SK-MEL-5 (cell line): ENCODE measurements at regions not wholly inside any gene's neighbourhood (a gene's known extent, or its start where the extent isn't known, plus 50 kb on each side); places are given as distances from the start of the nearest gene placed in this dataset.

ENCODE experiments used
- DNase-seq: peaks from one replicate; pipeline ENCODE4 v3.0.0-alpha.2; 2016; ENCODE audit warnings: low read depth, low spot score
- in situ Hi-C: cut with HindIII; loops from 2 replicates; pipeline ENCODE4 v1.10.0; 2016; ENCODE audit warnings: low sequenced_read_pairs, high pct_unique_total_duplicates, low pct_unique_long_range_greater_than_20kb

DNA sequence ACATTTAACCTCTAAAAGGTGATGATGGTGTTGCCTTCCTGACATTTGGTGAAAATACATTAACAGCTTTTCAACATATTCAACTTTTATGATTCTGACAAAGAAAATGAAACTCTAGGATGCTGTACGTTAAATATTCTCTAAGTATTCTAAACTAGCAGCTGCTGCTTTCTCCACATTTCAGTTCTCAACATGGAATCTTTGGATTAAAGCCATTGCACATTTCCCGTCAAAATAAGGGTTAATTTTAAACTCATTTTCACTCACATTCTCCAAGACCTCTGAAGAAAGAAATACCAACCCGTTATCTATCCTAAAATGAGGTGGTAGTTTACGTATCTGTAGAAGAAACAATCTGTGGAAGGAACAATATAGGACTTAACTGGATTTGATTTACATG is 655.7 kb upstream of the ARPP21 start:
- DNase-seq, result no peak
- in situ Hi-C loops, result no loop called here

DNA sequence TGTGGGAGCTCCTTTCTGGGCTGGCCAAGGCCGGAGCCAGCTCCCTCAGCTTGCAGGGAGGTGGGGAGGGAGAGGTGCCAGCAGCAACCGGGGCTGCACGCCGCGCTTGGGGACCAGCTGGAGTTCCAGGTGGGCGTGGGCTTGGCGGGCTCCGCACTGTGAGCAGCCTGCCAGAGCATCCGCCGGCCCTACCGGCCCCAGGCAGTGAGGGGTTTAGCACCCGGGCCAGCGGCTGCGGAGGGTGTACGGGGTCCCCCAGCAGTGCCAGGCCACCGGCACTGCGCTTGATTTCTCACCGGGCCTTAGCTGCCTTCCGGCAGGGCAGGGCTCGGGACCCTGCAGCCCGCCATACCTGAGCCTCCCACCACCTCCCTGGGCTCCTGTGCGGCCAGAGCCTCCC is 651.0 kb upstream of the ARPP21 start:
- no peak for DNase-seq
- in situ Hi-C loops, result no loop called here

DNA sequence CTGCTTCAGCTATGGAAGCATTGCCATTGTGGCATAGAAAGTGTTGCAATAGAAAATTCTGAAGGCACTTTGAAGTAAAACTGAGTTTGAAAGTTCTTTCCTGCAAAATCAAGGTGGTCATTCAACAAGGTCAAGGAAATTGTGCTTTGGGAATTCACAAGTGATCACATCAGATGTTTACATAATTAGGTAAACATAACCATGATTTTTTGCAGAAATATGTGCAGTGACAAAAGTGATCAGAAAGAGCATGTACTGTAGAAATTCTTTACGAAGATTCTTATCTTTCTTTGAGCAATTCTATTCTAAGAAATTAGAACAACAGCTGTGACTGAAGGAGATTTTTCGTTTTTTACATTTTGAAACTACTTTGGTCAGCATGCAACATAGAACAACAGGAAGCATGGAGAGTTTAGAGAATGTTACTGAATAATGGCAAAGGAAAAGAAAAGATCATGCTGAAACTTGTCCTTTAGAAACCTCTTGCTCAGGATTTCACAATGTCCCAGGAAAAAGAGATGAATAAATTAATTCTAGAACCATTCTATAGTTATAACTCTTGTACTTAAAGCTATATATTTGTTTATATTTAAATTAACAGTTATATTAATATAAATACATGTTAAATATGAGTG is 643.4 kb upstream of the ARPP21 start:
- in situ Hi-C loops, result no loop called here
- DNase-seq, result no peak

DNA sequence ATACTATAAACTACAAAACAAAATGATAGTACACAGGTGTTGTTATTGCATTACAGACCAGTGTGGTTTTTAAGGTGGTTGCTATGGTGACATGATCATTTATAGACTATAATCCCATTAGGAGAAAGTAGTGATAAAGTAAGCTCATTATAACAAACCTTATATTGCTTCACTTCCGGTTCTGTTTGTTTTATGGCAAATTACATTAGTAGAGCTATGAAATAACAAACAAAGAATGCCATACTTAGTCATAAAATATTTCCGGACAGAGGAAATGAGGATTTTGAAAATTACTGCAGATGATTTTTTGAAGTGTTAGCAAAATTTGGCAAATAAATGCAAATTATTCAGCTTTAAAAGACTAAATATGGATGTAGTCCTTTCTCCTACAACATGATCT is 640.4 kb upstream of the ARPP21 start:
- in situ Hi-C loops, result no loop called here
- DNase-seq, result no peak

DNA sequence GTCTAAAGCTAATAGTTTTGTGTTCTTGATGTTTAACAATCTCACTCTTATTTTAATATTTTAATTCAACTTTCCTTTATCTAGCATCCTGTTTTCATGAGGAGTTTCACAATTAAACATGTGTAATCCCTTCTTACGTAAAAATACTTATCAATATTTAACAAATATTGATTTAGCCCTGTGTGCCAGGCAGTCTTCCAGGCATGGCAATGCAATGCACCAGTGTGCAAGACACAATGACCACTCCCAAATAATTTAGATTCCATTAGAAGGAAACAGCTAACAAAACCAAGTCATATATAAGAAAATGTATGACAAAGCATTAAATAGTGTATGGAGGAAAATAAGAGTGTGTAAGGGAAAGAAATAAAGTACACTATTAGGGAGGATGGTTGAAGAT is 627.1 kb upstream of the ARPP21 start:
- in situ Hi-C loops, result no loop called here
- no peak for DNase-seq

DNA sequence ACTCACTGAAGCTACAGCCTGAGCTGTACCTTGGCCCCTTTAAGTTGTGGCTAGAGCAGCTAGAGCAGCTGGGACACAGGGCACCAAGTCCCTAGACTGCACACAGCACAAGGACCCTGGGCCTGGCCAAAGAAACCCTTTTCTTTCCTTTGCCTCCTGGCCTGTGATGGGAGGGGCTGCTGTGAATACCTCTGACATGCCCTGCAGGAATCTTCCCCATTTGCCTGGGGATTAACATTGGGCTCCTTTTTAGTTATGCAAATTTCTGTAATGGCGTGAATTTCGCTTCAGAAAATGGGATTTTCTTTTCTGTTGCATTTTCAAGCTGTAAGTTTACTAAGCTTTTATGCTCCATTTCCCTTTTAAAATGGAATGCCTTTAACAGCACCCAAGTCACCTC is 611.2 kb upstream of the ARPP21 start:
- no peak for DNase-seq
- in situ Hi-C loops, result no loop called here

DNA sequence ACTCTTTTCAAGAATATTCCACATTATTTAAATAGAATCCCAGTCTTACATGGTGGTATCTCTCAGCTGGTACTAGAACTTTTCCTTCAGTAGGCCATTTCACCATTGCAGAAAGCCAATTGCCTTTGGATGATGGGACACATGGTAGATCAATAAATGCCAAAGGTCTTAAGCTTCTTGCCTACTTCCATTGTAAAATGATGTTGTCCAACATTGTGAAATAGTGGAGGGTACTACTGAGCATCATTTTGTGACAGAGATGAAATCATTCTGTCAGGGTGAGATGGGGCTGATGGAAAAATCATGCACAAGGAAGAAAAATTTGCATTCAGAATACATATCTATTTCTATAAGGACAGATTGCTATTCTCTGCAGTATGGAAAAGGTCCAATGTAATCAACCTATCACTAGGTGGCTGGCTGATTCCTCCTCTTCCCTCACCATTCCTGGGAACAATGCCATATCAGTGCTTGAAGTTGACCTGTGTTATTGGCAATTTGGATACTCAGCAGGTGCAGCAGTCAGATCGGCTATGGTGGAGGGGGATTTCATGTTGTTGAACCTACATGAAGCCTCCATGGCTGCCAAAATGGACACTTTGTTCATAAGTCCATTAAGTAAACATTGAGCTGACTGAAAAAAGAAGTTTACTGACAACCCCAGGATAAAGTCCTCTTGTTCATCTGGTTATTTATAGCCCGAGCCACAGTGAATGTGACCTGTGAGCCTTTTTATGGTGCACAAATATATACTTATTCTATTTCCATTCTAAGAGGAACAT is 596.9 kb upstream of the ARPP21 start:
- DNase-seq, result no peak
- in situ Hi-C loops, result no loop called here

DNA sequence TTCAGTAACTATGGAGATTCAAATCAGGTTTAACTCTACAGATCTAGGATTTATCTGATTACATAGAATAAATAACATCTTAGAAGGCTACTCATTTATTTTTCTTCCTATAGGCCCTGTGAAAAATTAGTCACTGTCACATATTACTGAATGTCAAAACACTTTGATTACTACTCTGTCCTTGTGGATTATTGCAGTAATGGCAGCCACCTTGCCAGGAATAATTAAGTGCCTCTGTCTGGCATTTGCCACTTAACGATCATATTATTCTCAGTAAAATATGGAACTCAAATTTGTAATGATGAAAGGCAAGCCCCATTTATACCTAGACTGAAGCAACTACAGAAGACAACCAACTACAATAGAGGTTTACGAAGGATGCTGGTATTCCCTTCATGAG is 596.3 kb upstream of the ARPP21 start:
- DNase-seq, result no peak
- in situ Hi-C loops, result no loop called here

DNA sequence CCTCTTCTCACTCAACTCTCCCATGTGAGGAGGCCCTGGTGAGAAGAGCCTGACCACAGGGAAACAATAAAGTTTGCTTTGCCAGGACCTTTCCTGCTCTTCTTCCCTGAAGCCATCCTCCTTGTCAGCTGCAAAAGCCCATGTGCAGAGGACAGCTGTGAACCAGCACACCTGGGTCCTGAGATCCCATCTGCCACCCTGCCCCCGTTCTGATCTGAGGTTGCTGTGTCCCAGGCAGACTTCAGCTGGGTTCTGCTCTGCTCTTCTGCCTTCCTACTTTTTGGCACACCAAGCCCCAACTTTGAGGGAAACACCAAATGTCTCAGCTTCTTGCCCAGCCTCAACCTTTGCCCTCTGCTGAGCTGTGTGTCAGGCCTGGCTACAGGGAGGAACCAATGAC is 595.1 kb upstream of the ARPP21 start:
- no peak for DNase-seq
- in situ Hi-C loops, result no loop called here

DNA sequence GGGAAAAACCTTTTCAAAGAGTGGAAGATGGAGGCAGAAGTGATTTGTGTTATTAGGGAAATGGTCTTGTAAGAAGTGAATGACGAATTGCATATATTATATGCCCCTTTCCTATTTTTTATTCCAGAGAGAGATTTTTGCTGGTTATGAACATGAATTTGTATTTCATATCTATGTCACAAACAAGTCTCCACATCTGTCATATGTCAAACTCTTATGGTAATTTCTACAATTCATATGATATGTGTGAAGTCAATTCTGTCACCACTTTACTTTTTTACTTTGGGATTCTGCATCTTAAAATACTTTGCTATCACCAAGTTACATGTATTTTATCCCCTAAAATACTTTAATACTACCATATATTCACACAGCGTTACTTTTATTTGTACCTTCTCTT is 594.2 kb upstream of the ARPP21 start:
- in situ Hi-C loops, result no loop called here

DNA sequence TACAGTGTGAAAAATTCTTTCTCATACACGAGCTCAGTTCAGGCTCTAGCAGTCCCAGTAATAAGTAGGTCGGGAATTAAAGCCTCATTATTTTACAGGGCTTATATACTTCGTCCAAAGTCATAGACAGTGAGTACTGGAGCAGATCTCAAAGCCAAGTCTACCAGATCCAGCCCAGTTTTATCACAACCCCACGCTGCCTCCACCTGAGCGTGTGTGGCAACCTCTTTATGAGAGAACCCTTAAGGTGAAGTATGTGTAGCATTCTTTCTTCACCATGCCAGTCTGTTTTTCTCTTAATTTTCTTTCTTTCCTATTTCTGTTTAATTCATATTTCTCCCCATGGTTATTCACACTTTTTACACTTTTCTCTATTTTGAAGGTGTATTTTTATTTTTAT is 574.6 kb upstream of the ARPP21 start:
- no peak for DNase-seq
- in situ Hi-C loops, result no loop called here

More for the DNA sequence above, 594.2 kb upstream of the ARPP21 start:
- DNase-seq, result no peak

DNA sequence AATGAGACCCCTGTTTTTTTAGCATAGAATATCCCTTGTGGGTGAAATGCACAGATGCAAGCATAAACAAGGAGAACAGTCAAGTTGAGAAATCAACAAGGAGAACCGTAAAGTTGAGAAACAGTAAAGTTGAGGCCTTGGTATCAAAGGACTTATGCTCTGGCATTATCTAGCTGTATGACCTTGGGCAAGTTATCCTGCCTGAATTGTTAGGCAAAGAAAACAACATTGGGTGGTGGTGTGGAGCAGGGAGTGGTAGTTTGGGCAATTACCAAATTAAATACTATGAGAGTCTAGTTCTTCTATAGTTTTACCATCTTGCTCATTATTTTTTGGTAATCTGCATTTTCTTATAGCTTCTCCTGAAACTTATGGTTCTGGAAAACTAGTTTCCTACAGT is 573.4 kb upstream of the ARPP21 start:
- in situ Hi-C loops, result no loop called here
- no peak for DNase-seq

DNA sequence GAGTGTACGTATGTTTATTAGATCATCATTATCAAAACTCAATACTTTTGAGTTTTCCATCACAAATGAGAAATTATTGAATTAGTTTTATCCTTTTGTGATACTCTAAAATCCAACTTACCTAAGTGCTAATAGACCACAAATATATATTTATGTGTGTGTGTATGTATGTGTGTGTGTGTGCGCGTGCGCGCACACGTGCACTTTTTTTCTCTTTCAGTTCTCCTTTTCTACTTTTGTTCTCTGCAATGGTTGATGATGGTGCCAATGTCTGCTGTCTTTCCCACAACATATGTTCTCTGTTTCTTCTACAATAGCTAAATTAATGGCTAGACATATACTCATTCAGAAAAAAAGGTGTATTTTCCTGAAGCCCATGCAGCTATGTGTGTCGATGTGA is 571.6 kb upstream of the ARPP21 start:
- no peak for DNase-seq
- in situ Hi-C loops, result no loop called here

DNA sequence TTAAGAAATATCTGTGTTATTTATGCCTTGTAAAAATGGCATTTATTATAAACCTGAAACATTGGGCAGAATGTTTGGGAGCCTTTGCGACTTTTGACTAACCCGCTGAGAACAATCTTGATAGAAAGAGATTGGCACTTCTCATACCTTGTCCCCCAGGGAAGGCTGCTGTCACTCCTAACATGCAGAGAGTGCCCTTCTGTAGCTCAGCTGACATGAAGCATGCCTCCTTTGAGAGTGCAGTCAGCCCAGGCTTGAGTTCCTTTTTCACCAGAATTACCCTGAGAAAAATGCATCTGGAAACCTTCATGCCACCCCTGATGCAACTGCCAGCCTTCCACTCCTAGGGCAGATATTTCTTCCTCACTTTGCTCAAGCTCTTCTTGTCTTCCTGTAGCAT is 569.2 kb upstream of the ARPP21 start:
- in situ Hi-C loops, result no loop called here

DNA sequence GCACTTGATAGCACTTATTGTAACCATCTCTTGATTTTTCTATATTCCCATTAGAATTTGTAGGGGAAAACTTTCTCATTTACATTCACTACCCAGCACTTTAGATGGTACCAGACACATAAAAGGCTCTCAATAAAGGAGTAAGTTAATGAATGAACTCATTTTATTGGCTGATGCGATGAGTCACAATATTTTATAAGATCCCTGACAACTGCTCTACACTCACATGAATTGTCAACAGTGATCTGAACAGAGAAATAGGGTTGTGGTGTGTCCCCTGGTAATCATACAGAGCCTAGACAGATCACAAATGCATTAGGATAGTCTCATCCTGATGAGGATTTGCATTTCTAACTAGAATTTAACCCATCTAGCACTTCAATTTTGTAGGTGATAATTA is 567.6 kb upstream of the ARPP21 start:
- in situ Hi-C loops, result no loop called here
- no peak for DNase-seq

More for the DNA sequence above, 569.2 kb upstream of the ARPP21 start:
- no peak for DNase-seq

DNA sequence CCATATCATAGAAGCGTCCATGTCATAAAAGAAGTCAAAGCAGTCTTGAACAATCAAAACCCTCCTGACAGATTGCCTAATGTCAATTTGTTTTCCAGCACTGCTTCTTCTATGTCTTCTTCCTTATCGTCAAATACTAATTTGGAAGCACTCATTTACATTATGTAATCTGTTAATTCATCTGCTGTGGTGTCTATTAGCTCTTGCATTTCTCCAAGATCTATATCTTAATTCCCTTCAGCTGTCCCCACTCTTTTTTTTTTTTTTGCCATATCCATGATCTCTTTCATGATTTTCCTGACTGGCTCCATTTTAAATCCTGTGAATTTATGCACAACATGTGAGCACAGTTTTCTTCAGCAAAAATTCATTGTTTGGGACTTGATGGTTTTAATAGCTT is 560.5 kb upstream of the ARPP21 start:
- in situ Hi-C loops, result no loop called here
- no peak for DNase-seq

DNA sequence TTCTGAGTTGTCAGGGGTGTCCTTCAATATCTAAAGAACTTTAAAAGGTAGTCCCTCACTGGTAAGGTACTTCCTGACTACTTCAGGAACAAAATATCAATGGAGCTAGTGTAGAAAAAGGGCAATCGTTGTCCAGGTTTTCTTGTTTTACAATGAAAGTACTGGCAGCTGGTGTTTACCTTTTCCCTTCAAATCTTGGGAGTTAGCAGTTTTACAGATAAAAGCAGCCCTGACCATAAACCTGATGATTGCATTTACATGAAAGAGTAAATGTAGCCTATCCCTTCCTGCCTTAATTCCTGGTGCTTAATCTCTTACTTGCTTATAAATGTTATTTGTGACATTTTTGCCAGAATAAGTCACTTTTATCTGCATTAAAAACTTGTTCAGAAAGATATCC is 559.9 kb upstream of the ARPP21 start:
- DNase-seq, result no peak
- in situ Hi-C loops, result no loop called here

DNA sequence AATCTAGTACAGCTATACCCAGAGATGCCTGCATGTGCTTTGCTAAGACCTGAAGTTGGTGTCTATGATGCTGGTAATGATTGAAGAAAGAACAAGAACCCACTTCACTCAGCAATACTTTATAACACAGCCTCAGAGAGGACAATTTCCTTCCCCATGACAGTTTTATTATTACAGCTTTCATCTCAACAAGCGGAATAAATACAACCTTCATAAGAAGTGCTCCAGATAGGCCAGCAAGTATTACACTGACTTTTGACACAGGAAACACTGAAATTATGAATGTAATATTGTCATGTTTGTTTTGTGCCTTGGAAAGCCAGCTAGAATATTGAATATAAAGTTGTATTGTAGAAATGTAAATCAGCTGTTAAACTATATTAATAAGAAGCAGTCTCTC is 557.4 kb upstream of the ARPP21 start:
- no peak for DNase-seq
- in situ Hi-C loops, result no loop called here

DNA sequence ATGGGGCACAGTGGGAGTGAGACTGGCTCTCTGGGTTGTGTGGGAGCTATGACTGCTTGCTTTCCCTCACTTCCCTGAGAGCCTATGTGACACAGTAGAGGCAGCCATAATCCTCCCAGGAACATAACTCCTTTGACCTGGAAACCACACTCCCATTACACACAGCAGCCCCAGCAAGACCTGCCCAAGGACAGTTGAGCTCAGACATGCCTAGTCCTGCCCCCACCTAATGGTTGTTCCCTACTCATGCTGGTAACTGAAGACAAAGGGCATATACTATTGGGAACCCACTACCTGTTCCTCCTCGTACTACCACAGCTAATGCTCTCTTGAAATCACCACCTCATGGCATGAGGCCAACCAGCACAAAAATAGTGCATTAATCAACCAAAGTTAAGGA is 550.4 kb upstream of the ARPP21 start:
- no peak for DNase-seq
- in situ Hi-C loops, result no loop called here
